ENCODE measurements at regions not wholly inside any gene's neighbourhood (a gene's known extent, or its start where the extent isn't known, plus 50 kb on each side); places are given as distances from the start of the nearest gene placed in this dataset.
"Not testable (repeated sequence)": the region's sequence is repeated elsewhere in the genome, so short reads cannot be mapped to it uniquely, and the experiment has no call there.

DNA sequence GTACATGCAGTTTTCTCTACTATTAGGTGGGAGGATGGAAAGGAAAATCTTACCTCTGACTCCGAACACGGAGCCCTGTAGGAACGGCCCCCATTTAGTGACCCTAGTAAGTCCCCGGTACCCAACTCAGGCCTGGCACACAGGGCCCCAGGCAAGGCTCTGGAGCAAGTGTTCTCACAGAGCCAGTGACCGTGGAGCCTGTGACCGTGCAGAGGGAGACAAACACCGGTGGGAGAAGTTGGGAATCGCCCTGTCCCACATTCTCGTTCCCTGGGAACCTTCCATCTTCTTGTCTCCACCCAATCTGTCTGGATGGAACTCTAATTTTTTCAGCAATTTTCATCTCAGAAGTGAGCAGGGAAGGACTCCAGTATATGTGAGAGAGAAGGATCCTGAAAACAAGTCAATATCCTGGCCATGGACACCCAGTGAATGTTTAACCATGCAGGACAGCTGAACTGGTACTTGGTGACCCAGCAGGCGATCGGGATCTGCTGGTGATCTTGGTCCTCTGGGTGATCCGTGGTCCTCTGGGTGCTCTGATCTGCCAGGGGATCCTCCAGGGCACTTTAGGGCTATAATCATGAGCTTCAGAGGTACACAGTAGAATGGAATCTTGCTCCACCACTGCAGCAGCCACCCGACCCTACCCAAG lies 348.6 kb upstream of the ID2 start:
- DNase-seq (ENCODE audit: low read depth): no peak
- H3K4me3 ChIP-seq (ENCODE audit: low read depth, low read length): no peak overlapping the region

DNA sequence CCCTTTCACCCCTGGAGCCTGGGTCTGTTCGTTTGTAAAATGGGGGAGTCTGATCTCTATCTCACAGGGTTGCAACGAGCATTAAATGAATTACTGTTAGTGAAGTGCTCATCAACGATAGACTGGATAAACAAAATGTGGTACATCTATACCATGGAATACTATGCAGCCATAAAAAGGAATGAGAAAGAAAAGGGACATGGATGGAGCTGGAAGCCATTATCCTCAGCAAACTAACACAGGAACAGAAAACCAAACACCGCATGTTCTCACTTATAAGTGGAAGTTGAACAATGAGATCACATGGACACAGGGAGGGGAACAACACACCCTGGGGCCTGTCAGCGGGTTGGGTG lies 348.0 kb upstream of the ID2 start:
- not testable (repeated sequence) for DNase-seq (ENCODE audit: low read depth); H3K4me3 ChIP-seq (ENCODE audit: low read depth, low read length)

DNA sequence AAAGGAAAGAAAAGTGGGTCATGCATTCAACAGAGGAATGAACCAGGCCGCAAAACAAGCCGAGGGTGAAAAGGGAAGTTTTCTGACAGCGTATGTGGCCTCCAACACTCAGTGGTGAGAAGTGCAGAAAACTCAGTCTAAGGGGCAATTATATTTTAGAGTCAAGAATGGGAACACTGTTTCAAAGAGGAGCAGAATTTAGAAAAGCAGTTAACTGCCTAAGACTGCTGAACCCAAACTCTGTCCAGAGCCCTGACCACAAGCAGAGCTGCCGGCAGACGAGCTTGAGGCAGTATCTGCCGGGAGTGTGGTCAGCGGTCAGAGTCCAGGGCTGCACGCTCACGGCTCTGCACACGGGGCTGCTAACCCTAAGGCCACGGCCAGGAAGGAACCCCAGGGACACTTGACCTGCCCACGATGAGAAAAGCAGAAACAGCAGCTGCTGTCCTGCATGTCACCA lies 347.0 kb upstream of the ID2 start:
- no peak overlapping the region for H3K4me3 ChIP-seq (ENCODE audit: low read depth, low read length)
- DNase-seq (ENCODE audit: low read depth): no peak

DNA sequence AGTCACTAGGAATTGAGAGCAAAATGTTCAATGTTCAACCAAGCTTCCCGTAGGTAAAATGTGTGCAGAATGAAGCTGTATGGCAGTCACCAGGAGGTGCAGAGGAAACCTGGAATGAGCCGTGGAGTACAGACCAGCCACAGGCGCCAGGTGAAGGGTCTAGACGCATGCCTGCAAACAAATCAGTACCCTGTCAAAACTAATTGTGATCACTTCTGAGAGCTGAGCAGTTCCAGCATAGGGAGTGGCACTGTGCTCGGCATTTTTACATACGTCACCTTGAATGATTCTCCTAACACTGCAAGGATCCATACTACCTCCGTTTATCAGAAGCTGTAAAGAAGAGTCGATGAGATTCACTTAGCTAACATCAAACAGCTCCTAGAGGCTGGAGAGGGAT lies 346.1 kb upstream of the ID2 start:
- no peak for DNase-seq (ENCODE audit: low read depth)
- no peak overlapping the region for H3K4me3 ChIP-seq (ENCODE audit: low read depth, low read length)

DNA sequence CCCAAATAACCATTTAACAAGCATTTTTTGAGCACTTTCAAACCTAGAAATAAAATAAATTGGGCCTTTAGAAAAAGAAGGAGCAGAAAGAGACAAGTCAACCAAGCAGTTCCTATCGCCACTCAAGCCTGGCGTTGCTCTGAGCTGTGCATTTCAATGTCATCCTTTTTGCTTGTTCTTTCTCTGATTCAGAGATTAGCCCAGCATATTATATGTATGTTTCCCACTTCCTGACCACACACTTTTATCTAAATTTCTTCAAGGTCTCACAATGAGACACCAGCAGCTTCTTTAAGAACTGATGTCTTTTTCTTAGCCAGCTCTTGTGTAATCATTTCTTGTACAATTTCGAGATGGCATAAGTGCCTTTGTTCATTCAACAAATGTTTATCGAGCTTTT lies 344.5 kb upstream of the ID2 start:
- no peak overlapping the region for H3K4me3 ChIP-seq (ENCODE audit: low read depth, low read length)
- no peak for DNase-seq (ENCODE audit: low read depth)

DNA sequence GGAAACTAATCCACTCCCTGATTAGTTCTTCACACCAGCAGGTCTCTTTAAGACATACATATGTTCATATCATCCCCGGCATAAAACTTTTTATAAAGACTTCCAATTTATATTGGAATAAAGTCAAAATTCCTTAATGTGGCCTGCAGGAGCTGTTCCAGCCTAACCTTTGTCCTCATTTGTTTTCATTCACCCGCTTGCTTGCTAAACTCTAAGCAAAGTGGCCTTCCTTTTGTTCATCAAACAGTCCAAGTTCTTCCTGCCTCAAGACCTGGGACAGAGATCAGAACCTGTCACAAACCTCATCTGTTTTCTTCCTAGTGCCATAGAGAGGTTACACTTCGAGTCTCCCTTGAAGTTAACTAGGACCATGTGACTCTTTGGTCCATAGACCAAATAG lies 339.4 kb upstream of the ID2 start:
- DNase-seq (ENCODE audit: low read depth): no peak

DNA sequence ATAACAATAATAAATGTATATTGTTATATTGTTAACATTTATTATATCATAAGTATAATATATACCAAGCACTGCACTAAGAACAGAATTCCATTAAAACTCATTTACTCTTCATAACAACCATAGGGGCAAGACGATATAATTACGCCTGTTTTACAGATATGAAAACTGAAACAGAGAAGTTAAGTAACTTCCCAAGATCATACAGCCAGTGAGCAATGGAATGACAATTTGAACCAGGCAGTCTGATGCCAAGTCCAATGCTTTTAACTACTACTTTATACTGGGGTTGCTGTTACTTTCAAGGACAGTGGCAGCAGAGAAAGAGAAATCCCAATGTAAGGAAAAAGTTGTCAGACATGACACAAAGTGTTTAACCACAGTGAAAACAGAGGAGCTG lies 338.8 kb upstream of the ID2 start:
- H3K4me3 ChIP-seq (ENCODE audit: low read depth, low read length): no peak overlapping the region
- no peak for DNase-seq (ENCODE audit: low read depth)

More for the DNA sequence above, 339.4 kb upstream of the ID2 start:
- H3K4me3 ChIP-seq (ENCODE audit: low read depth, low read length): no peak overlapping the region

DNA sequence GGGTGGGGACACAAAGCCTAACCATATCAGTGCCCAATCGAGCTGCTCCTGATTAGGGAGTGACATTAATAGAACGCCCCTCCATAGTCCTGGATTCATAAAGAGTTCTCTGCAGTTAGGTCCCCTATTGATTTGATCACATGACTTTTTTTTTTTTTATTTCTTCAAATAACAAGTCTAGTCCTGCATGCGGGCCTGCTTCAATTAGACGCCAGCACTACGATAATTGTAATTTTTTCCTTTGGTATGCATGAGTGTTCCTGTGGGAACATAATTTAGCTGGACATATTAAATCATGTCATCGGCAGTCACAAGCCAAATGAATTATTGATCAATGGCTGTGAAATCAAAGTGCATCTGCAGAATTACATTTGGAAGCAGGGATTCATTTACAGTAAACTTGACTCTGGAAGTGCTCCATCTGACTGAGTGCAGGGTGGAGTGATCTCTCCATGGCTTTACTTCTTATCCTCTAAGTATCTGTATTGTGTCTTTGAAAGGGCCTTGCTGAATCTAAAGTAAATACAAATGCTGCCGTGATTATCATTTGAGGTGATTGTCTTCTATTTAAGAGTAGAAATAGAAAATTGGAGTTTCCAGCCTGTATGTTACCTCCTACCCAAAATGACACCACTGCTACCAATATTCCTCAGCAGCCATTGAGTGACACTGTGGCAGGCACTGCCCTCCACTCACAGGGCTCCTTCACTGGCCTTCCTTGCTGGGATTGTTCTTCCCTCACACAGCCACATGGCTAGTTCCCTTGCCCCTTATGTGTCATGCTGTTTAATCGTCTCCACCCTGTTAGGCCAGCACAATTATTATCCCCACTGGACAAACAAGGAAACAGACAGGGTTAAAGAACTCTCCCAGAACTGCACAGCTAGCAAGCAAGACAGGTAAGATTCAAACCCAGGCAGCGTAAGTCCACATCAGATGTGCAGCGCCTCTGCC lies 337.4 kb upstream of the ID2 start:
- no peak overlapping the region for H3K4me3 ChIP-seq (ENCODE audit: low read depth, low read length)
- DNase-seq (ENCODE audit: low read depth): no peak

DNA sequence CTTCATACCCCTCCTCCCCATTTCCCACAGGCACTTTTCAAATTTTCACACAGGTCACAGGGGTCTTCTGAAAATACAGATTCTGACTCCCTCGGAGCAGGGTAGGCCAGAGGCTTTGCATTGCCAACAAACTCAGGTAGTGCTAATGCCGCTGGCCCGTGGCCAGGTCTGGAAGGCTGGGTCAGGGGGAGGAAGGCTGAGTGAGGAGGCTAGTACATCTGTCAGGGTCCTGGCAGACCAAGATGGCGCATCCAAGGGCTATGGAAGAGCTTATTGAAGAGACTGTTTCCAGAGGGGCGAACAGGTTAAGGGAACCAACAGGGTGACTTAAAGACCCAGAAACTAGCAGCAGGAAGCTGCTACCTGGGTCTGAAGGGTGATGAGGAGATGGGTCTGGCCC lies 336.7 kb upstream of the ID2 start:
- DNase-seq (ENCODE audit: low read depth): no peak
- H3K4me3 ChIP-seq (ENCODE audit: low read depth, low read length): no peak overlapping the region

DNA sequence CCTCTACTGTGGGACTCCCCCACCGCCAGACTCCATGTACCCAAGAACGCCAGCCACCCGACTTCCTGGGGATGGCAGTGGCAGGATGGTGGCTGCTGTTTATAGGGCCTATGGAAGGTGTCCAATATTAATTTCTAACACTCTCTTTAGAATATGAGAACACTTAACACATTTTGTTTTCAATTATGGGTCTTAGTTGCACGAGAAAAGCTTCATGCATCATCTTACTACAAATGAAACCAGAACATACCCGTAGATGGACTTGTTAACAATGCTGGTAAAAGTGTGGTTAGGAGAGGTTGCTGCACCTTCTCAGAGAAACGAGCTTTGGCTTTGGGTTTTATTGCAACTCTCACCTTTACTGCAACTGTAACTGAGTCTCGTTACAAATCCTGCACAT lies 335.6 kb upstream of the ID2 start:
- DNase-seq (ENCODE audit: low read depth): no peak

DNA sequence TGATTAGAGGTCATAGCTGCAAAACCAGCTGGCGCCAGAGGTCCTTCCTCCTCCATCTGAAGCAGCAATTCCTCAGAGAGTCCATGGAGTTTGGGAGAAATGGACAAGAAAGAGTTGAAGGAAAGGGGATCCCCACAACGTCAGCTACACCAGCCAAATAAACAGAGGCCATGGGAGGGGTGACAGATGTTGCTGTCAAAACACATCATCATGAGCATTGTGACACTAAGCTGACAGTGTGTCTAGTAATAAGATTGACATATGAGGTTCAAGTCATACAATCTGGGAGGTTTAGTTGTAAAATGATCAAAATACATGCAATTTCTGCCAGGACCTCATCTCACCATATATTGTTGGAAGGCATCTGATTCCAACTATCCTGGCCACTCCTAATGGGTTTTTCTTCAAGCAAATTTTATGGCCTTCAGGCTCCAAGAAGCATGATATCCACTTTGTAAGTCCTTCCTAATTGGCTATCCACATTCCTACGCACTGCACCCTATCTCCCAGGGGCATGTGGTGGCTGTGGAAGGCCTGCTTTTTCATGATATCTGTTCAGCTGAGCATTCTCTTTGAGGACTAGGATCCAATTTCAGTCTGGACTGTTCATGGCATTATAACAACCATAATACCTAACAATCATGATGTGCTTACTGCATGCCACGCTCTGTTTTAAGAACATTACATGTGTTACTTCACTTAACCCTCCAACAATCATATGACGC lies 335.0 kb upstream of the ID2 start:
- no peak overlapping the region for H3K4me3 ChIP-seq (ENCODE audit: low read depth, low read length)
- no peak for DNase-seq (ENCODE audit: low read depth)

More for the DNA sequence above, 335.6 kb upstream of the ID2 start:
- no peak overlapping the region for H3K4me3 ChIP-seq (ENCODE audit: low read depth, low read length)

DNA sequence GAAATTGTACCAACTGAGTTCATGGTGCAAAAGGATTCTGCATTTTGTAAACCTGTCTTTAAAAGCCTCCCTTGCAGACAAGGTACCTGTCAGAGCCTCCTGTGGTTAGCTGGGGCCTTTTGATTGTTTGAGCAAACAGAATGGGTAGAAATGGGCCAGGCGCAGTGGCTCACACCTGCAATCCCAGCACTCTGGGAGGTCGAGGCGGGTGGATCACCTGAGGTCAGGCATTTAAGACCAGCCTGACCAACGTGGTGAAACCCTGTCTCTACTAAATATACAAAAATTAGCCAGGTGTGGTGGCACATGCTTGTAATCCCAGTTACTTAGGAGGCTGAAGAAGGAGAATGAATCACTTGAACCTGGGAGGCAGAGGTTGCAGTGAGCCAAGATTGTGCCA lies 332.9 kb upstream of the ID2 start:
- H3K4me3 ChIP-seq (ENCODE audit: low read depth, low read length); DNase-seq (ENCODE audit: low read depth): not testable (repeated sequence)

DNA sequence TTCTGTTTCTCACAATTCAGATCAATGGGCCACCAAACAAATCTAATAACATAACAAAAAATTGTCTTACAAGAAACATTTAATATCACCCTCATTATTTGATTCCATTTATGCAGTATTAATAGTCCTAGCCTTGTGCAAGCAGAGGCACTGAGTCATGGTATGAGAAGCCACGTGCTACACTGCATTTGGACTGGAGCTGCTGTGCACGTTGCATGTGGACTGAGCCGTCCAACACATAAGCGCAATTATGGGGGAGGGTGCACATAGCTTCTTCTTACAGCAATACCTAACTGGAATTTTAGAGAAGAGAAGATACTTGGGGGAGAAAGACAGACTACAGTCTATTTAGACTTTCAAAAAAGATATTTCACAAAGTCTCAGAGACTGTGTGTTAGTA lies 329.6 kb upstream of the ID2 start:
- no peak overlapping the region for H3K4me3 ChIP-seq (ENCODE audit: low read depth, low read length)
- DNase-seq (ENCODE audit: low read depth): no peak

DNA sequence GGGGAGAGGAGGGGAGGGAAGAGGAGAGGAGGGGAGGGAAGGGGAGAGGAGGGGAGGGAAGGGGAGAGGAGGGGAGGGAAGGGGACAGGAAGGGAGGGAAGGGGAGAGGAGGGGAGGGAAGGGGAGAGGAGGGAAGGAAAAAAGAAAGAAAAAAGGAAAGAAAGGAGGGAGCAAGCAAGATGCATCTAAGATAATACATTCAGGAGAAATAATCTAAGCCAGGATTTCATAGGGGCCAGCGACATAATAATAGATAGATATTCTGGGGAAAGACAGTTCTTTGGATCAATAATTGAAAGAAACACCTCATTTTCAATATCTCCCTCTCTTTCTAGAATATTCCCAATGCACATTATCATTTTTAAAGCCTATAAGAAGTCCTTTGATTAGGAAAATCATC lies 328.9 kb upstream of the ID2 start:
- DNase-seq (ENCODE audit: low read depth): no peak
- no peak overlapping the region for H3K4me3 ChIP-seq (ENCODE audit: low read depth, low read length)

DNA sequence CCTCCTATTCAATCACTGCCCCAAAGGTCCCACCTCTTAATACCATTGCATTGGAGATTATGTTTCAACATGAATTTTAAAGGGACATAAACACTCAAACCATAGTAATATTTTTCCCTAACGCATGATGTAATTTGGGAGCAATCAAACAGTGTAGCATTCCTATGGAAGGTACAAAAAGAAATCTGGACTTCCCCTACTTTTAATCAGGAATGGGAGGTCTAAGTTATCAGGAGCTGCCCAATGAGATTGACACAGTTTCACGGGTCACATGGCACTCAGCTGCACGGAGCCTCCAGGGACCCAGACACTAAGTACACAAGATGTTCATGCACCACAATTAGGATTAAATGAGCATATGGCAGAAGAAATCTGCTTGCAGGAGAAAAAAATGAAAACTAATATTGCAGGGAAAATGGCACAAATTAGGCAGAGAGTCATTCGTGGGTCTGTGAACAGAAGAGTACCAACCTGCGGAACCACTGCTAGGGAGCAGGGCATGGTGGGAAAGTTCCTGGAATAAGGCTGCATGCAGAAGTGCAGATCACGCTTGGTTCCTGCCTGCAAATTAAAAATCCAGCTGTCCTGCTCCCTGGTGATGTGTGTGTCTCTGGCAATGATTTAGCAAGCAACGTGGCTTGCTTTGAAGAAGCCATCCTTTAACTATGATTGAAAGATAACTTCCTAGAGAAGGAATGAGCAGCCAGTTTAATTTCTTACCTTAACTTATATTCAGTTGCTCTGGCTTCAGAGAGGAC lies 326.6 kb upstream of the ID2 start:
- H3K4me3 ChIP-seq (ENCODE audit: low read depth, low read length): no peak overlapping the region
- DNase-seq (ENCODE audit: low read depth): no peak

DNA sequence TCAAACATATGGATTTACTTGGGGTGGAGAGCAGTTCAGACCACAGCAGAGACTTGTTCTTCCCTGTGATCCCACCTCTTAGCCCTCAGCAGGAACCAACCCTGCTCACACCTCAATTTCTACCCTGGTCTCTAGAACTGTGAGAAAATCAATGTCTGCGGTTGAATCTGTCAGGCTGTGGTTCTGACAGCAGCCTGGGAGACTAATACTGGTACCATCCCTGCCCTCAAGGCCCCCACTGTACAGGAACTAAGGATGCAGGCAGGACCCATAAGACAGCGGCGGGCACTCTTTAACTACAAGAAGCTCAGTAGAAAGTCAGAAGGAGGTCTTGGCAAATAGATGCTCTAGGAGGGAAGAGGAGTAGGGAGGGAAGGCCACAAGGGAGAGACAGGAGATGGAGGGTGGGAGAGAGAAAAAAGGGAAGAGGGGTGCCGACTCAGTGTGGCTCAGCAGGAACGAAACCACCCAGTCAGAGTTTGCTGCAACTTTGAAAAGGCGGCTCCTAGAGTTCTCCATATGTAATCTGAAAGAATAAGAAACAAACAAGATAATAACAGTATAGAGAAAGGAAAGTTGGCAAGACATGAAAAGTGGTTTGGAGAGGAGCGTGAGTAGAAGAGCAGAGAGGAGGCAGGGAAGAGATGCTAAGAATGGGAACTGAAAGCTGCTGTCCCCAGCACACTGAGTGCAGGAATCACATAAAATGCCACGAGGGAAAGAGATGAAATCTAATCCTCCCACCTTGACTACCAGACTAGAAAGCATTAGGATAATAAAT lies 323.9 kb upstream of the ID2 start:
- H3K4me3 ChIP-seq (ENCODE audit: low read depth, low read length): no peak overlapping the region
- no peak for DNase-seq (ENCODE audit: low read depth)

DNA sequence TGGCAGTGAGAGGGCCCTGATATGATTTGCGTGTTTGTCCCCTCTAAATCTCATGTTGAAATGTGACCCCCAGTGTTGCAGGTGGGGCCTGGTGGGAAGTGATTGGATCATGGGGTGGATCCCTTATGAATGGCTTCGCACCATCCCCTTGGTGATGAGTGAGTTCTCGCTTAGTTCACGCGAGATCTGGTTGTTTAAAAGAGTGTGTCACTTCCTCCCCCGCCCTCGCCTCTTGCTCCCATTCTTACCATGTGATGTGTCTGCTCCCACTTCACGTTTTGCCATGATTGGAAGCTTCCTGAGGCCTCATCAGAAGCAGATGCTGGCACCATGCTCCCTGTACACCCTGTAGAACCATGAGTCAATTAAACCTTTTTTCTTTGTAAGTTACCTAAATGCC lies 319.9 kb upstream of the ID2 start:
- DNase-seq (ENCODE audit: low read depth): no peak
- no peak overlapping the region for H3K4me3 ChIP-seq (ENCODE audit: low read depth, low read length)

DNA sequence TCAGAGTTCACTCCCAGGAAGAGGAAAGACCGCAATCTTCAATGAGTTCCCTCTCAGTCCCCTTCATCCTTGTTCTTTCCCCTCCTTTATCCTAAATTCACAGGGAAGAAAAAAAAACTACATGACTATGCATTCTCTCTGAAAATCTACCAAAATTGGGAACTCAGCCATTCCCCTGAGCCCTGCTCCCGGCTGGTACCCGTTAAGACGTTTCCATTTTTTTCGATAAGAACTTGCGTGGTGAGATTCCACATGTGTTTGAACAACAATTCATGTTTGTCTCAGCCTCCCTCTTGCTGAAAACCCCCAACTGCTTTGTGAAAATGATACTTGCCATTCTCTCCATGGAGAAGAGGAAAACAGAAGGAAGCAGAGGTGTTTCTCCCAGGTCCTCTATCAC lies 318.7 kb upstream of the ID2 start:
- no peak overlapping the region for H3K4me3 ChIP-seq (ENCODE audit: low read depth, low read length)

DNA sequence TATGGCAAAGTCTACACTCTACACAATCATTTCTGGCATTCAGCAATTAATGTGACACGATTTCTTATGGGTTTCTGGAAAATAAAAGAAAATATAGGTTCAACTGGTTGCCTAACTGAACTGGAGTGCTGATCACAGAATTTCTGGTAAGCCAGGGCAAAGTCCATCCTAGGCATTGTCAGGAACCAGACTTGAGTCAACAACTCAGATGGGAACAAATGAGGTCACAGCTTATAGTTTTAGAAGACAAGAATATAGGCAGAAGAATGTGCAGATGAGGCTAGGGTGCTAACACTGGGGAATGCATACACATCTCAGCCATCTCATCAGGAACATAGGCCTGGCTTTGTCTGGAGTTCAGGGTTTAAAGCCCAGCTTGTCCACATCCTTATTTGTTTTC lies 317.2 kb upstream of the ID2 start:
- no peak overlapping the region for H3K4me3 ChIP-seq (ENCODE audit: low read depth, low read length)
- DNase-seq (ENCODE audit: low read depth): no peak

More for the DNA sequence above, 318.7 kb upstream of the ID2 start:
- DNase-seq (ENCODE audit: low read depth): no peak

All from skeletal muscle cell (primary cell).